NCI-H1417 treated with DMSO at 0.1 percent for 48 hours (cell line): ENCODE measurements at regions not wholly inside any gene's neighbourhood (a gene's known extent, or its start where the extent isn't known, plus 50 kb on each side); places are given as distances from the start of the nearest gene placed in this dataset.

Experiments
- DNase-seq: peaks from one replicate; lab custom pipeline; 2025; lab: John Stamatoyannopoulos, UW

GRCh38 chr5:125176005-125176390 is 429.6 kb upstream of the ZNF608 start:
- no peak for DNase-seq

- DNase-seq = no peak
Measured at GRCh38 chr5:125177340-125177739, 430.9 kb upstream of the ZNF608 start.

- no peak for DNase-seq
Measured at GRCh38 chr5:125179612-125180011, 433.2 kb upstream of the ZNF608 start.

GRCh38 chr5:125180231-125180829 is 433.9 kb upstream of the ZNF608 start:
- no peak for DNase-seq

GRCh38 chr5:125181159-125181558 is 434.7 kb upstream of the ZNF608 start:
- no peak for DNase-seq

GRCh38 chr5:125181955-125182354 is 435.5 kb upstream of the ZNF608 start:
- DNase-seq = no peak

GRCh38 chr5:125185740-125186139 is 439.3 kb upstream of the ZNF608 start:
- no peak for DNase-seq

- no peak for DNase-seq
Measured at GRCh38 chr5:125186911-125187375, 440.5 kb upstream of the ZNF608 start.

GRCh38 chr5:125189531-125189941 is 443.1 kb upstream of the ZNF608 start:
- DNase-seq = no peak

- no peak for DNase-seq
Measured at GRCh38 chr5:125190232-125191087, 444.0 kb upstream of the ZNF608 start.

GRCh38 chr5:125194883-125195282 is 448.4 kb upstream of the ZNF608 start:
- DNase-seq = no peak

GRCh38 chr5:125196481-125197111 is 450.2 kb upstream of the ZNF608 start:
- no peak for DNase-seq

- DNase-seq = no peak
Measured at GRCh38 chr5:125197321-125197720, 450.9 kb upstream of the ZNF608 start.

GRCh38 chr5:125198270-125198974 is 452.0 kb upstream of the ZNF608 start:
- DNase-seq = no peak

GRCh38 chr5:125199373-125199772 is 452.9 kb upstream of the ZNF608 start:
- no peak for DNase-seq

- DNase-seq = no peak
Measured at GRCh38 chr5:125199968-125200865, 453.8 kb upstream of the ZNF608 start.

GRCh38 chr5:125200866-125201373 is 454.5 kb upstream of the ZNF608 start:
- no peak for DNase-seq

- no peak for DNase-seq
Measured at GRCh38 chr5:125201446-125202052, 455.1 kb upstream of the ZNF608 start.

GRCh38 chr5:125202353-125202752 is 455.9 kb upstream of the ZNF608 start:
- no peak for DNase-seq

GRCh38 chr5:125202871-125203438 is 456.5 kb upstream of the ZNF608 start:
- no peak for DNase-seq
